ENCODE measurements at regions not wholly inside any gene's neighbourhood (a gene's known extent, or its start where the extent isn't known, plus 50 kb on each side); places are given as distances from the start of the nearest gene placed in this dataset.

DNA sequence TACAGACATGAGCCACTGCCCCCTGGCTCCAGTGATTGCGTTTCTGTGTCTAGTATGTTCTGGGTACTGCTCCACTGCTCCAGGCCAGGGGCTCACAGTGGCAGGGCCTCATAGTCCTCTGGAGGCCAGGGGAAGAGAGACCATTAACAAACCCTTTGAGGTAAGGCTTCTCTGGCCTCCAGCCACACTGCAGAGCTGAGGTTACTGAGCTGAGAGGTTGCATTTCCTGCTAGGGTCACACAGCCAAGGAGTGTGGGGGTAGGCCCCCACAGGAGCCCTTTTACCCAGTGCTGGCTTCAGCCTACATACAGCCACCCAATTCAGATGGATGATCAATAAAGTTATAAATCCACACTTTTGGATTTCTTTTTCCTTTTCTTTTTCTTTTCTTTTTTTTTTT lies 50.4 kb upstream of the DLX4 start:
- H3K4me3 ChIP-seq (ENCODE audit: low read depth, low read length), result no peak overlapping the region
- DNase-seq (ENCODE audit: low read depth), result no peak
- TF ChIP-seq CTCF (conservative IDR thresholded peaks at IDR 0.05; ENCODE audit: low read depth, low read length), result no peak

All from epithelial cell of proximal tubule (primary cell).